GM23248 (cell line): ENCODE measurements at regions not wholly inside any gene's neighbourhood (a gene's known extent, or its start where the extent isn't known, plus 50 kb on each side); places are given as distances from the start of the nearest gene placed in this dataset.

ENCODE experiments used
- EZH2 ChIP-seq: fragments of 200-600 bp; sonication (generic); IDR thresholded peaks from 2 replicates; pipeline ENCODE4 v1.6.1; 2018; ENCODE audit warnings: antibody characterized with exemption, mild to moderate bottlenecking; ENCODE audit not compliant: insufficient read depth, poor library complexity, severe bottlenecking
- EZH2phosphoT487 ChIP-seq: fragments of 200-600 bp; sonication (generic); IDR thresholded peaks from 2 replicates; pipeline ENCODE4 v1.6.1; 2018; ENCODE audit warnings: antibody characterized with exemption, moderate library complexity, mild to moderate bottlenecking, low read depth; ENCODE audit not compliant: insufficient read depth

DNA sequence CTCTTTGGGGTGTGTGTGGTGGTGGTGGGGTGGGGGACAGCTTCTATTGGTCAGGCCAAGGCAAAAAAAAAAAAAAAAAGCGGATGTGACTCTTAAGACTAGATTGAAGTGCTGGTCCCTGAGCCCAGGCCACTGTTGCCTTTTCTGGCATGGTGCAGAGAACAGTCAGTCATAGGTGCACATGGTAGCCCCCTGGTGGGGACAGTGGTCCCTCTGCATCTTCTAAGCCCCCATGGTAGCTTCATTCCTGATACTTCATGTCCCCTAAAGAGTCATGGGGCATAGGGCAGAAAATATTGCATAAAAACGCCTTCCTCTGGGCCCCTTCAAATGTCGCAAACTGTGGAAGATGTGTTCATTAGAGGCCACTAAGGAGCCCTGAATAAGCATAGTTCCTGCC lies 371.8 kb downstream of the NPHP4 start:
- TF ChIP-seq EZH2phosphoT487, result no peak
- TF ChIP-seq EZH2, result no peak
